HL-60 (cell line): ENCODE measurements at regions not wholly inside any gene's neighbourhood (a gene's known extent, or its start where the extent isn't known, plus 50 kb on each side); places are given as distances from the start of the nearest gene placed in this dataset.

Experiments used
- DNase-seq, 2 experiments: peaks; one replicate each; pipeline ENCODE4 v3.0.0-alpha.2; 2010 to 2020; ENCODE audit warnings: low read depth in 1 of 2, low spot score in 1 of 2
- H3K27ac ChIP-seq: fragments of 250-450 bp; sonication (Bioruptor Pico); replicated peaks from 2 replicates; pipeline ENCODE4 v1.5.1; 2020; ENCODE audit warnings: mild to moderate bottlenecking, moderate library complexity
- H3K27me3 ChIP-seq: fragments of 250-450 bp; sonication (Bioruptor Pico); 2 replicates; pipeline ENCODE4 v1.5.1; 2021; ENCODE audit warnings: mild to moderate bottlenecking, moderate library complexity; ENCODE audit not compliant: insufficient read depth, poor library complexity, severe bottlenecking
- H3K4me3 ChIP-seq: replicated peaks from 2 replicates; pipeline ENCODE4 v1.5.1; 2011; ENCODE audit warnings: mild to moderate bottlenecking, control low read depth, low read length; ENCODE audit not compliant: insufficient read depth
- GABPA ChIP-seq: IDR thresholded peaks from 2 replicates; pipeline ENCODE4 v1.6.1; 2012; ENCODE audit warnings: low read depth
- POLR2AphosphoS5 ChIP-seq: IDR thresholded peaks from 2 replicates; pipeline ENCODE4 v1.6.1; 2012; ENCODE audit warnings: low read depth
- SPI1 ChIP-seq: IDR thresholded peaks from 2 replicates; pipeline ENCODE4 v1.6.1; 2012; ENCODE audit warnings: low read depth, mild to moderate bottlenecking, borderline replicate concordance
- TF ChIP-seq, protein P1 (sequence below): IDR thresholded peaks from 2 replicates; pipeline ENCODE4 v1.6.1; 2012; ENCODE audit warnings: low read depth; ENCODE audit not compliant: insufficient replicate concordance
- TF ChIP-seq, protein P2 (sequence below): IDR thresholded peaks from one replicate; pipeline ENCODE4 v1.5.1; 2011; ENCODE audit warnings: low read length, control low read depth, inconsistent platforms; ENCODE audit not compliant: insufficient read depth

DNA sequence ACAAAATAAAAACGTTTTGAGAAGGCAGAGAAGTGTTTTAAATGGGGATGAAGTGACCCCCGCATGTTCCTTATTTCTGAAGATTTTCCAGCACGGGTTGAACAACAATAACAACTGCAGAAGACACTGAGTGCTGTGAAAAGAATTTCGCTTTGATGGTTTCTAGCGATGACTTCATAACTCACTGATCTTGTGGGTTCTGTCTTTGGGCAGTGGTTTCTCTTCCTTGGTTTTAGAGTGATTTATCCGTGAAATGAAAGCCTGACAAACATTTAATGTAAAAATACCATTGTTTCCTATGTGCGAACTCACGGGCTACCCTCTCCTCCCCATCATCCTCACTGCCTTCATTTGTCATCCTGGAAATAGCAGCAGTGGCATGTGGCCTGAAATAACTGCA is 793.9 kb downstream of the QKI start:
- no peaks in the 10 kb centered on the region for H3K27me3 ChIP-seq
- no peak overlapping the region for H3K4me3 ChIP-seq
- no peak for DNase-seq
- no peak overlapping the region for H3K27ac ChIP-seq
- TF ChIP-seq GABPA = no peak
- TF ChIP-seq, protein P1, sequence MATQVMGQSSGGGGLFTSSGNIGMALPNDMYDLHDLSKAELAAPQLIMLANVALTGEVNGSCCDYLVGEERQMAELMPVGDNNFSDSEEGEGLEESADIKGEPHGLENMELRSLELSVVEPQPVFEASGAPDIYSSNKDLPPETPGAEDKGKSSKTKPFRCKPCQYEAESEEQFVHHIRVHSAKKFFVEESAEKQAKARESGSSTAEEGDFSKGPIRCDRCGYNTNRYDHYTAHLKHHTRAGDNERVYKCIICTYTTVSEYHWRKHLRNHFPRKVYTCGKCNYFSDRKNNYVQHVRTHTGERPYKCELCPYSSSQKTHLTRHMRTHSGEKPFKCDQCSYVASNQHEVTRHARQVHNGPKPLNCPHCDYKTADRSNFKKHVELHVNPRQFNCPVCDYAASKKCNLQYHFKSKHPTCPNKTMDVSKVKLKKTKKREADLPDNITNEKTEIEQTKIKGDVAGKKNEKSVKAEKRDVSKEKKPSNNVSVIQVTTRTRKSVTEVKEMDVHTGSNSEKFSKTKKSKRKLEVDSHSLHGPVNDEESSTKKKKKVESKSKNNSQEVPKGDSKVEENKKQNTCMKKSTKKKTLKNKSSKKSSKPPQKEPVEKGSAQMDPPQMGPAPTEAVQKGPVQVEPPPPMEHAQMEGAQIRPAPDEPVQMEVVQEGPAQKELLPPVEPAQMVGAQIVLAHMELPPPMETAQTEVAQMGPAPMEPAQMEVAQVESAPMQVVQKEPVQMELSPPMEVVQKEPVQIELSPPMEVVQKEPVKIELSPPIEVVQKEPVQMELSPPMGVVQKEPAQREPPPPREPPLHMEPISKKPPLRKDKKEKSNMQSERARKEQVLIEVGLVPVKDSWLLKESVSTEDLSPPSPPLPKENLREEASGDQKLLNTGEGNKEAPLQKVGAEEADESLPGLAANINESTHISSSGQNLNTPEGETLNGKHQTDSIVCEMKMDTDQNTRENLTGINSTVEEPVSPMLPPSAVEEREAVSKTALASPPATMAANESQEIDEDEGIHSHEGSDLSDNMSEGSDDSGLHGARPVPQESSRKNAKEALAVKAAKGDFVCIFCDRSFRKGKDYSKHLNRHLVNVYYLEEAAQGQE = no peak
- TF ChIP-seq SPI1 = no peak
- TF ChIP-seq, protein P2, sequence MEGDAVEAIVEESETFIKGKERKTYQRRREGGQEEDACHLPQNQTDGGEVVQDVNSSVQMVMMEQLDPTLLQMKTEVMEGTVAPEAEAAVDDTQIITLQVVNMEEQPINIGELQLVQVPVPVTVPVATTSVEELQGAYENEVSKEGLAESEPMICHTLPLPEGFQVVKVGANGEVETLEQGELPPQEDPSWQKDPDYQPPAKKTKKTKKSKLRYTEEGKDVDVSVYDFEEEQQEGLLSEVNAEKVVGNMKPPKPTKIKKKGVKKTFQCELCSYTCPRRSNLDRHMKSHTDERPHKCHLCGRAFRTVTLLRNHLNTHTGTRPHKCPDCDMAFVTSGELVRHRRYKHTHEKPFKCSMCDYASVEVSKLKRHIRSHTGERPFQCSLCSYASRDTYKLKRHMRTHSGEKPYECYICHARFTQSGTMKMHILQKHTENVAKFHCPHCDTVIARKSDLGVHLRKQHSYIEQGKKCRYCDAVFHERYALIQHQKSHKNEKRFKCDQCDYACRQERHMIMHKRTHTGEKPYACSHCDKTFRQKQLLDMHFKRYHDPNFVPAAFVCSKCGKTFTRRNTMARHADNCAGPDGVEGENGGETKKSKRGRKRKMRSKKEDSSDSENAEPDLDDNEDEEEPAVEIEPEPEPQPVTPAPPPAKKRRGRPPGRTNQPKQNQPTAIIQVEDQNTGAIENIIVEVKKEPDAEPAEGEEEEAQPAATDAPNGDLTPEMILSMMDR = no peak
- no peak for TF ChIP-seq POLR2AphosphoS5

DNA sequence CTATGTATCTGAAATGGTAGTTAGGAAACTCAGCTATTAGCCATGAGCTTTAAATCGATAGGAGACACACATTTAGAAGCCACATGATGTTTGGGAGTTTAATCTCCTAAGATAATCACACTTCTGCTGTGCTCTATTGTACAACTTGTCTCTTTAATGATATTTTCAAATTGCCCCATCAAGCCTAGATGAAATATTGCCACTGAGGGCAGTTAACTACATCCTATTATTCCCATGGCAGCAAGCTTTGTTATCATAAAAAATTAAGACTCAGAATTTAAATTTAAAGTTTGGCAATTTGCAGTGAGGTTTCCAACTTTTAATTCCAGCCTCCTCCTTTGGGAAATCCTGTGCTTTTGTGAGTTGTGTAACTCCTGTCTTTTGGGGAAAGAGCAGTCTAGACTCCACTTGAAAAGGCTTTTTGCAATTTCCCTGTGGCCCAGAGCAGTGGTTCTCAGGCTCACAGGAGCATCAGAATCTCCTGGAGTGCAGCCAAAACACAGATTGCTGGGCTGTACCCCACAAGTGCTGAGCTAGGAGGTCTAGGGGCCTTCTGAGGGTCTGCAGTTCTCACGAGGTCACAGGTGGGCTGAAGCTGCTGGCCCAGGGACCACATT is 792.4 kb downstream of the QKI start:
- Histone ChIP-seq H3K27me3 (no peaks in the 10 kb centered on the region), H3K27ac (no peak overlapping the region), H3K4me3 (no peak overlapping the region)
- TF ChIP-seq, protein P2 = no peak
- no peak for DNase-seq

DNA sequence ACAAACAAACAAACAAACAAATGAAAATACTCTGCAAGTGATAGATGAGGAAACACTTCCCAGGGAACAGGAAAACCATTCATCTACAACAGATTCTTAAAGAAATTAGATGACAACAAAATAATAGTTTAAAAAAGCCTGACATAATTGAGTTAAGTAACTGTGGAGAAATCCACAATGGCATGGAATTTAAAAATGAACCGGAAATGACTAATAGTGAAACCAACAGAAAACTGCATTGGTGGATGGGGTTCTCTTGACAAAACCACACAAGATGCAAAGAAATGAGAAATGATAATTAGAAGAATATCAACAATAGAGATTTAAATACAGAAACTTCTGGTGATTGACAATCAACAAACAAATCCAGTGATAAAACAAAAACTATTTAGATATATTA is 785.6 kb downstream of the QKI start:
- TF ChIP-seq GABPA (no peak), POLR2AphosphoS5 (no peak), SPI1 (no peak)
- TF ChIP-seq, protein P2 = no peak
- TF ChIP-seq, protein P1 = no peak
- H3K4me3 ChIP-seq = no peak overlapping the region
- no peak for DNase-seq
- H3K27me3 ChIP-seq = no peaks in the 10 kb centered on the region
- no peak overlapping the region for H3K27ac ChIP-seq

DNA sequence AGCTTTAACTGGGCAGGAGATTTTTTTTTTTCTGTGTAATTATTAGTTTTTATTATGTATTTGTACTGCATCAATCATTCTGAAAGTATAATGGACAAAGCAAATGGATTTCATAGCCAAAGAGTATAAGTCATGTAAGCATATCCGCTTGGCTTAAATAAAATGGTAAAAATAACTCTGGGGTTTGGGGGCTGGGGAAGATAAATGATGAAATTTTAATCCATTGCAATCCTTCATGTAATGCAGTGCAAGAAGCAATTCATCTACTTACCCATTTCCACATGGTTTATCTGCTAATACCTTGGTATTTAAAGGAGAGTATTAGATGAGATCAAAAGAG is 781.4 kb downstream of the QKI start:
- H3K4me3 ChIP-seq = no peak overlapping the region
- TF ChIP-seq, protein P1 = no peak
- TF ChIP-seq POLR2AphosphoS5 = no peak
- TF ChIP-seq, protein P2 = no peak
- TF ChIP-seq SPI1 = no peak
- TF ChIP-seq GABPA = no peak

More for the DNA sequence above, 781.4 kb downstream of the QKI start:
- H3K27ac ChIP-seq = no peak overlapping the region
- DNase-seq = no peak
- no peaks in the 10 kb centered on the region for H3K27me3 ChIP-seq
